LNCaP clone FGC (cell line): ENCODE measurements at regions not wholly inside any gene's neighbourhood (a gene's known extent, or its start where the extent isn't known, plus 50 kb on each side); places are given as distances from the start of the nearest gene placed in this dataset.
A peak's percentile ranks its signal among the peaks of the same experiment; 100 is the strongest.

Experiments used
- DNase-seq: peaks from one replicate; pipeline ENCODE4 v3.0.0-alpha.2; 2011; ENCODE audit warnings: low read depth
- H3K4me3 ChIP-seq: 2 replicates; pipeline ENCODE4 v1.5.1; 2011; ENCODE audit warnings: mild to moderate bottlenecking, low read depth, low read length, control low read depth
- CTCF ChIP-seq: IDR thresholded peaks from 2 replicates; pipeline ENCODE4 v1.5.1; 2012; ENCODE audit warnings: mild to moderate bottlenecking; ENCODE audit not compliant: control insufficient read depth, insufficient read depth; ENCODE audit errors: extremely low read depth

- TF ChIP-seq CTCF = no peak
- no peak for DNase-seq
- H3K4me3 ChIP-seq = no peak overlapping the region
Measured at GRCh38 chr17:73955616-73956015, 247.9 kb upstream of the RPL38 start.

DNA sequence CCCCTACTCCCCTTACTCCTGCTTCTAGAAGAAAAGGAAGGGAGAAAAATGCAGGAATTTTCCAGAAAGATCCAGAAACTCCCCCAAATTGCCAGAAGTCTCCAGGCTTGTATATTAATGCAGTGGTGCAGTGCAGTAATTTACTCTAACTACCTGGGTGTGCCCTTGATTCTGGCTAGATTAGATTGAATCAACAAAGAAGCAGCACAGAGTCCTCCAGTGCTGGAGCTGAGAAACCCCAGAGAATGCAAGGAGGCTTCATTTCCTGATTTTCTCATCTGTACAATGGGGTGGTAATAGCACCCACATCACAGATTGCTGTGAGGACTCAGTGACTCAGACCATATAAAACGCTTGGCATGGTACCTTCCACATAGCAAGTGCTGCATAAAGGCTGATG is 247.3 kb upstream of the RPL38 start:
- peak; percentile 4 for DNase-seq
- no peak for TF ChIP-seq CTCF
- no peak overlapping the region for H3K4me3 ChIP-seq

GRCh38 chr17:73956595-73957465 is 246.6 kb upstream of the RPL38 start:
- H3K4me3 ChIP-seq = no peak overlapping the region
- peak; percentile 58 for DNase-seq
- peak; percentile 67 for TF ChIP-seq CTCF

DNA sequence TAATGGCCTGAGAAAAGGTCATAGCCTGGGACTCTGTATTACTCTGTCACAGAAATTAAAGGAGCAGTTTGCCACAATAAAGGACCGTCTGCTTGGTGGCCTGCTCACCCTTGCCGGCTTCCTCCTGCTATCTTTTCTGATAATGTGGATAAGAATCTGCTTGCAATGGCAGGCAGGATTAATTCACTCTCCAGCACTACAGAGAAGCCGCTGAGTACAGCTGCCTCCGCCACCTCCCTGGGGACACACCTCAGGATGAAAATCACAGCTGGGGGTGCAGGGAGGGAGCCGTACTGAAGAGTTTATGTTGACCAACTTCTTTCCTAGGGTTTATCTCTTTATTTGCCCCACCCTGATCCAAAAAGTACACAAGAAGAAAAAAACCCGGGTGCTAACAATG is 245.9 kb upstream of the RPL38 start:
- no peak overlapping the region for H3K4me3 ChIP-seq
- TF ChIP-seq CTCF = no peak
- DNase-seq = no peak

GRCh38 chr17:73958453-73958852 is 245.0 kb upstream of the RPL38 start:
- DNase-seq = no peak
- no peak overlapping the region for H3K4me3 ChIP-seq
- no peak for TF ChIP-seq CTCF

GRCh38 chr17:73960469-73960868 is 243.0 kb upstream of the RPL38 start:
- DNase-seq = no peak
- no peak overlapping the region for H3K4me3 ChIP-seq
- TF ChIP-seq CTCF = no peak

DNA sequence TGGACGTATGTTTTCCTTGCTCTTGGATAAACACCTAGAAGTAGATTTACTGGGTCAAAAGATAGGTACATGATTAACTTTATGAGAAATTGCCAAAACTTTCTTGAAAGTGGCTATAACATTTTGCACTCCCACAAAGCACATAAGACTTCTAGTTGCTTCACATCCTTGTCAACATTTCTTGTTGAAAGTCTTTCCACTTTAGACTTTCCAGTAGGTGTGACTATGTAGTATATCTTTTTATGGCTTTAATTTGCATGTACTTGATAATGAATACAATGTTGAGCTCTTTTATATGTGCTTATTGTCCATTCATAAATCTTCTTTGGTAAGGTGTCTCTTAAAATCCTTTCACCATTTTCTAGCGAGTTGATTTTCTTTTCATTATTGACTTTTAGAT is 241.2 kb upstream of the RPL38 start:
- no peak overlapping the region for H3K4me3 ChIP-seq
- no peak for TF ChIP-seq CTCF
- DNase-seq = no peak
